ENCODE measurements at regions not wholly inside any gene's neighbourhood (a gene's known extent, or its start where the extent isn't known, plus 50 kb on each side); places are given as distances from the start of the nearest gene placed in this dataset.
A peak's percentile ranks its signal among the peaks of the same experiment; 100 is the strongest.

DNA sequence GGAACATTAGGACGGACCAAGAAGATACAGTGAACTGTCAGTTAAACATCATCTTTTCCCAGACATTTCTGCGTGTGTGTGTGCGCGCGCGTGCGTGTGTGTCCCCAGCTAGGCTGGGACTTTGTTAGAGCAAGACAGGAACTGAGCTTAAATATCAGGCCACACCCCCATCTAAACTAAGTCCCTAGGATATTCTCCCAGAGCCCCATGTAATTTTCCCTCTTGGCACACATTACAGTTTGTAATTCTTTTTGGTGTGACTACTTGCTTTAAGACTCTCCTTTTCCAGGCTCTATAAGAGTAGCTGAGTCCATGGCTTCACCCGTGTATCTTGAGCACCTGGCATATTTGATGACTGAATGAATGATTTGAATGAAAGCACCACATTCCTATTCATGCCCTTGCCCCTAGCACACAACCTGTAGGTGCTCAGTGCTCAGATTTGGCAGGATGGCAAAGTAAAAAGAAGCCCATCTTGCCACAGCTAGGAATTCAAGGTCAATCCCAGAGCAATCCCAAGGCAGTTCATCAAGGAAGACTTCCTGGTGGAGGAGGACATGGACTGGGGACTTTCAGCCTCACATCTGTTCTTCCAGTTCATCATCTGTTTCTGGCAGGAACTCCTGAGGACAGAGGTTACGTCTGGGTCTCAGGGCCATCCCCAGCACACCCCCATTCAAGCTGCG, 69.2 kb downstream of the MRPL14 start (continued):
- TF ChIP-seq, protein P1, sequence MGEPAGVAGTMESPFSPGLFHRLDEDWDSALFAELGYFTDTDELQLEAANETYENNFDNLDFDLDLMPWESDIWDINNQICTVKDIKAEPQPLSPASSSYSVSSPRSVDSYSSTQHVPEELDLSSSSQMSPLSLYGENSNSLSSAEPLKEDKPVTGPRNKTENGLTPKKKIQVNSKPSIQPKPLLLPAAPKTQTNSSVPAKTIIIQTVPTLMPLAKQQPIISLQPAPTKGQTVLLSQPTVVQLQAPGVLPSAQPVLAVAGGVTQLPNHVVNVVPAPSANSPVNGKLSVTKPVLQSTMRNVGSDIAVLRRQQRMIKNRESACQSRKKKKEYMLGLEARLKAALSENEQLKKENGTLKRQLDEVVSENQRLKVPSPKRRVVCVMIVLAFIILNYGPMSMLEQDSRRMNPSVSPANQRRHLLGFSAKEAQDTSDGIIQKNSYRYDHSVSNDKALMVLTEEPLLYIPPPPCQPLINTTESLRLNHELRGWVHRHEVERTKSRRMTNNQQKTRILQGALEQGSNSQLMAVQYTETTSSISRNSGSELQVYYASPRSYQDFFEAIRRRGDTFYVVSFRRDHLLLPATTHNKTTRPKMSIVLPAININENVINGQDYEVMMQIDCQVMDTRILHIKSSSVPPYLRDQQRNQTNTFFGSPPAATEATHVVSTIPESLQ (CRISPR knock-in tag; IDR thresholded peaks at IDR 0.05): peak; percentile 21; the same call in 1 of the 2 replicates
- TF ChIP-seq ZBTB17 (CRISPR knock-in tag; IDR thresholded peaks at IDR 0.05) (no peak), ZSCAN32 (CRISPR knock-in tag; IDR thresholded peaks at IDR 0.05) (no peak), NELFE (IDR thresholded peaks at IDR 0.05; ENCODE audit: insufficient read depth, insufficient read length) (no peak), NFXL1 (CRISPR knock-in tag; IDR thresholded peaks at IDR 0.05) (no peak), BRD4 (IDR thresholded peaks at IDR 0.05) (peak; percentile 90), NCOA1 (IDR thresholded peaks at IDR 0.05; ENCODE audit: low read depth) (no peak), RBM25 (IDR thresholded peaks at IDR 0.05; ENCODE audit: low read depth, low read length, severe bottlenecking) (peak; percentile 89), YY1 (IDR thresholded peaks at IDR 0.05; ENCODE audit: borderline replicate concordance in 1 of 3, control insufficient read depth in 1 of 3, extremely low read depth in 1 of 3, insufficient read depth in 3 of 3, insufficient read length in 1 of 3, insufficient replicate concordance in 2 of 3, low read depth in 1 of 3, low read length in 2 of 3) (peak in 1 of 3 experiments; percentile 68), RAD21 (CRISPR knock-in tag; conservative IDR thresholded peaks at IDR 0.05 in 1 of 2, IDR thresholded peaks at IDR 0.05 in 1 of 2) (peak in 1 of 2 experiments; percentile 16; a peak in 1 of 4 replicates), ZNF431 (CRISPR knock-in tag; IDR thresholded peaks at IDR 0.05) (0 out of 2 replicates have a peak, but pooled peaks have one; percentile 3), EHMT2 (IDR thresholded peaks at IDR 0.05) (no peak)
- TF ChIP-seq, protein P2, sequence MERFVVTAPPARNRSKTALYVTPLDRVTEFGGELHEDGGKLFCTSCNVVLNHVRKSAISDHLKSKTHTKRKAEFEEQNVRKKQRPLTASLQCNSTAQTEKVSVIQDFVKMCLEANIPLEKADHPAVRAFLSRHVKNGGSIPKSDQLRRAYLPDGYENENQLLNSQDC (CRISPR knock-in tag; IDR thresholded peaks at IDR 0.05): no peak
- TF ChIP-seq, protein P3, sequence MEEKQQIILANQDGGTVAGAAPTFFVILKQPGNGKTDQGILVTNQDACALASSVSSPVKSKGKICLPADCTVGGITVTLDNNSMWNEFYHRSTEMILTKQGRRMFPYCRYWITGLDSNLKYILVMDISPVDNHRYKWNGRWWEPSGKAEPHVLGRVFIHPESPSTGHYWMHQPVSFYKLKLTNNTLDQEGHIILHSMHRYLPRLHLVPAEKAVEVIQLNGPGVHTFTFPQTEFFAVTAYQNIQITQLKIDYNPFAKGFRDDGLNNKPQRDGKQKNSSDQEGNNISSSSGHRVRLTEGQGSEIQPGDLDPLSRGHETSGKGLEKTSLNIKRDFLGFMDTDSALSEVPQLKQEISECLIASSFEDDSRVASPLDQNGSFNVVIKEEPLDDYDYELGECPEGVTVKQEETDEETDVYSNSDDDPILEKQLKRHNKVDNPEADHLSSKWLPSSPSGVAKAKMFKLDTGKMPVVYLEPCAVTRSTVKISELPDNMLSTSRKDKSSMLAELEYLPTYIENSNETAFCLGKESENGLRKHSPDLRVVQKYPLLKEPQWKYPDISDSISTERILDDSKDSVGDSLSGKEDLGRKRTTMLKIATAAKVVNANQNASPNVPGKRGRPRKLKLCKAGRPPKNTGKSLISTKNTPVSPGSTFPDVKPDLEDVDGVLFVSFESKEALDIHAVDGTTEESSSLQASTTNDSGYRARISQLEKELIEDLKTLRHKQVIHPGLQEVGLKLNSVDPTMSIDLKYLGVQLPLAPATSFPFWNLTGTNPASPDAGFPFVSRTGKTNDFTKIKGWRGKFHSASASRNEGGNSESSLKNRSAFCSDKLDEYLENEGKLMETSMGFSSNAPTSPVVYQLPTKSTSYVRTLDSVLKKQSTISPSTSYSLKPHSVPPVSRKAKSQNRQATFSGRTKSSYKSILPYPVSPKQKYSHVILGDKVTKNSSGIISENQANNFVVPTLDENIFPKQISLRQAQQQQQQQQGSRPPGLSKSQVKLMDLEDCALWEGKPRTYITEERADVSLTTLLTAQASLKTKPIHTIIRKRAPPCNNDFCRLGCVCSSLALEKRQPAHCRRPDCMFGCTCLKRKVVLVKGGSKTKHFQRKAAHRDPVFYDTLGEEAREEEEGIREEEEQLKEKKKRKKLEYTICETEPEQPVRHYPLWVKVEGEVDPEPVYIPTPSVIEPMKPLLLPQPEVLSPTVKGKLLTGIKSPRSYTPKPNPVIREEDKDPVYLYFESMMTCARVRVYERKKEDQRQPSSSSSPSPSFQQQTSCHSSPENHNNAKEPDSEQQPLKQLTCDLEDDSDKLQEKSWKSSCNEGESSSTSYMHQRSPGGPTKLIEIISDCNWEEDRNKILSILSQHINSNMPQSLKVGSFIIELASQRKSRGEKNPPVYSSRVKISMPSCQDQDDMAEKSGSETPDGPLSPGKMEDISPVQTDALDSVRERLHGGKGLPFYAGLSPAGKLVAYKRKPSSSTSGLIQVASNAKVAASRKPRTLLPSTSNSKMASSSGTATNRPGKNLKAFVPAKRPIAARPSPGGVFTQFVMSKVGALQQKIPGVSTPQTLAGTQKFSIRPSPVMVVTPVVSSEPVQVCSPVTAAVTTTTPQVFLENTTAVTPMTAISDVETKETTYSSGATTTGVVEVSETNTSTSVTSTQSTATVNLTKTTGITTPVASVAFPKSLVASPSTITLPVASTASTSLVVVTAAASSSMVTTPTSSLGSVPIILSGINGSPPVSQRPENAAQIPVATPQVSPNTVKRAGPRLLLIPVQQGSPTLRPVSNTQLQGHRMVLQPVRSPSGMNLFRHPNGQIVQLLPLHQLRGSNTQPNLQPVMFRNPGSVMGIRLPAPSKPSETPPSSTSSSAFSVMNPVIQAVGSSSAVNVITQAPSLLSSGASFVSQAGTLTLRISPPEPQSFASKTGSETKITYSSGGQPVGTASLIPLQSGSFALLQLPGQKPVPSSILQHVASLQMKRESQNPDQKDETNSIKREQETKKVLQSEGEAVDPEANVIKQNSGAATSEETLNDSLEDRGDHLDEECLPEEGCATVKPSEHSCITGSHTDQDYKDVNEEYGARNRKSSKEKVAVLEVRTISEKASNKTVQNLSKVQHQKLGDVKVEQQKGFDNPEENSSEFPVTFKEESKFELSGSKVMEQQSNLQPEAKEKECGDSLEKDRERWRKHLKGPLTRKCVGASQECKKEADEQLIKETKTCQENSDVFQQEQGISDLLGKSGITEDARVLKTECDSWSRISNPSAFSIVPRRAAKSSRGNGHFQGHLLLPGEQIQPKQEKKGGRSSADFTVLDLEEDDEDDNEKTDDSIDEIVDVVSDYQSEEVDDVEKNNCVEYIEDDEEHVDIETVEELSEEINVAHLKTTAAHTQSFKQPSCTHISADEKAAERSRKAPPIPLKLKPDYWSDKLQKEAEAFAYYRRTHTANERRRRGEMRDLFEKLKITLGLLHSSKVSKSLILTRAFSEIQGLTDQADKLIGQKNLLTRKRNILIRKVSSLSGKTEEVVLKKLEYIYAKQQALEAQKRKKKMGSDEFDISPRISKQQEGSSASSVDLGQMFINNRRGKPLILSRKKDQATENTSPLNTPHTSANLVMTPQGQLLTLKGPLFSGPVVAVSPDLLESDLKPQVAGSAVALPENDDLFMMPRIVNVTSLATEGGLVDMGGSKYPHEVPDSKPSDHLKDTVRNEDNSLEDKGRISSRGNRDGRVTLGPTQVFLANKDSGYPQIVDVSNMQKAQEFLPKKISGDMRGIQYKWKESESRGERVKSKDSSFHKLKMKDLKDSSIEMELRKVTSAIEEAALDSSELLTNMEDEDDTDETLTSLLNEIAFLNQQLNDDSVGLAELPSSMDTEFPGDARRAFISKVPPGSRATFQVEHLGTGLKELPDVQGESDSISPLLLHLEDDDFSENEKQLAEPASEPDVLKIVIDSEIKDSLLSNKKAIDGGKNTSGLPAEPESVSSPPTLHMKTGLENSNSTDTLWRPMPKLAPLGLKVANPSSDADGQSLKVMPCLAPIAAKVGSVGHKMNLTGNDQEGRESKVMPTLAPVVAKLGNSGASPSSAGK (IDR thresholded peaks at IDR 0.05): no peak

Data from K562 (cell line).